IMR-90 (cell line): ENCODE measurements at regions not wholly inside any gene's neighbourhood (a gene's known extent, or its start where the extent isn't known, plus 50 kb on each side); places are given as distances from the start of the nearest gene placed in this dataset.

Source experiments
- ATAC-seq: fragments of 200-7000 bp; cut with Tn5 transposase; 2 replicates; pipeline ENCODE4 v1.9.1; 2020; ENCODE audit warnings: low read depth, mild to moderate bottlenecking, moderate library complexity
- BruUV-seq: library from RNA; stranded (reverse); fragments of 400-500 nt; replicated peaks from 2 replicates; lab custom pipeline; 2021; lab: Mats Ljungman, UMichigan
- CTCF ChIA-PET: fragments of 300-600 bp; formaldehyde crosslinking; extraction: SDS; loops from one replicate; lab custom pipeline; 2021; ENCODE audit warnings: antibody characterized with exemption; lab: Yijun Ruan, JAX
- POLR2A ChIA-PET: fragments of 300-600 bp; sonication (Branson Sonifier 250); formaldehyde crosslinking; loops from one replicate; lab custom pipeline; 2022; ENCODE audit warnings: antibody characterized with exemption; ENCODE audit not compliant: unreplicated experiment; lab: Charles Lee
- DNase-seq: peaks from one replicate; pipeline ENCODE4 v3.0.0; 2013
- H2AFZ ChIP-seq: replicated peaks from 2 replicates; pipeline ENCODE3; 2013; ENCODE audit warnings: low read length, mild to moderate bottlenecking; ENCODE audit not compliant: poor library complexity
- H2AK5ac ChIP-seq: 2 replicates; pipeline ENCODE4 v1.6.1; 2013; ENCODE audit warnings: low read depth, low read length, inconsistent platforms
- H2AK9ac ChIP-seq: replicated peaks from 2 replicates; pipeline ENCODE3; 2013; ENCODE audit warnings: mild to moderate bottlenecking, low read depth, low read length, moderate library complexity; ENCODE audit not compliant: poor library complexity
- H2BK120ac ChIP-seq: 2 replicates; pipeline ENCODE4 v1.6.1; 2013; ENCODE audit warnings: low read depth, low read length, inconsistent platforms
- H2BK15ac ChIP-seq: 3 replicates; pipeline ENCODE4 v1.6.1; 2013; ENCODE audit warnings: low read depth, low read length, inconsistent platforms
- H2BK20ac ChIP-seq: 2 replicates; pipeline ENCODE4 v1.6.1; 2013; ENCODE audit warnings: low read depth, mild to moderate bottlenecking, inconsistent platforms, low read length, moderate library complexity
- H2BK5ac ChIP-seq: 2 replicates; pipeline ENCODE4 v1.6.1; 2013; ENCODE audit warnings: mild to moderate bottlenecking, low read depth, low read length, inconsistent platforms; ENCODE audit not compliant: poor library complexity, severe bottlenecking
- H3K14ac ChIP-seq: replicated peaks from 2 replicates; pipeline ENCODE4 v1.6.1; 2013; ENCODE audit warnings: low read depth, low read length, inconsistent platforms
- H3K18ac ChIP-seq: 2 replicates; pipeline ENCODE4 v1.6.1; 2013; ENCODE audit warnings: low read depth, low read length, control low read depth
- H3K23ac ChIP-seq: 2 replicates; pipeline ENCODE4 v1.6.1; 2013; ENCODE audit warnings: low read depth, low read length, inconsistent platforms
- H3K27ac ChIP-seq: 2 replicates; pipeline ENCODE4 v1.5.1; 2013; ENCODE audit warnings: mild to moderate bottlenecking, control low read depth, low read length; ENCODE audit not compliant: insufficient read depth
- H3K27me3 ChIP-seq: 2 replicates; pipeline ENCODE4 v1.6.1; 2013; ENCODE audit warnings: low read length; ENCODE audit not compliant: control insufficient read depth, insufficient read depth
- H3K36me3 ChIP-seq: 2 replicates; pipeline ENCODE4 v1.6.1; 2013; ENCODE audit warnings: low read length, mixed read lengths; ENCODE audit not compliant: control insufficient read depth, insufficient read depth
- H3K4ac ChIP-seq: 2 replicates; pipeline ENCODE4 v1.6.1; 2013; ENCODE audit warnings: low read depth, low read length, inconsistent platforms
- H3K4me1 ChIP-seq: 2 replicates; pipeline ENCODE4 v1.6.1; 2013; ENCODE audit warnings: low read length, mixed read lengths; ENCODE audit not compliant: control insufficient read depth, insufficient read depth
- H3K4me2 ChIP-seq: 2 replicates; pipeline ENCODE4 v1.6.1; 2013; ENCODE audit warnings: low read depth, mild to moderate bottlenecking, control low read depth, low read length, moderate library complexity
- H3K4me3 ChIP-seq: 2 replicates; pipeline ENCODE4 v1.5.1; 2013; ENCODE audit warnings: low read depth, mild to moderate bottlenecking, control low read depth, low read length, moderate library complexity; ENCODE audit not compliant: insufficient read depth
- H3K56ac ChIP-seq: 2 replicates; pipeline ENCODE4 v1.6.1; 2013; ENCODE audit warnings: low read length, inconsistent platforms; ENCODE audit not compliant: insufficient read depth; ENCODE audit errors: extremely low read depth
- H3K79me1 ChIP-seq, 2 experiments: 2 replicates each; pipeline ENCODE4 v1.6.1; 2013; ENCODE audit warnings: low read length in 2 of 2, inconsistent platforms in 1 of 2, low read depth in 1 of 2
- H3K9ac ChIP-seq: 2 replicates; pipeline ENCODE4 v1.6.1; 2013; ENCODE audit warnings: low read depth, low read length, control low read depth
- H3K9me1 ChIP-seq: 2 replicates; pipeline ENCODE4 v1.6.1; 2013; ENCODE audit warnings: low read length, inconsistent platforms; ENCODE audit not compliant: insufficient read depth
- H3K9me3 ChIP-seq: 2 replicates; pipeline ENCODE4 v1.6.1; 2013; ENCODE audit warnings: low read length; ENCODE audit not compliant: control insufficient read depth, insufficient read depth
- H4K20me1 ChIP-seq: 2 replicates; pipeline ENCODE4 v1.6.1; 2013; ENCODE audit warnings: low read length, inconsistent platforms; ENCODE audit not compliant: insufficient read depth
- H4K5ac ChIP-seq: 2 replicates; pipeline ENCODE4 v1.6.1; 2013; ENCODE audit warnings: mild to moderate bottlenecking, low read depth, low read length, control low read depth
- H4K8ac ChIP-seq, 2 experiments: 2 replicates each; pipeline ENCODE4 v1.6.1; 2013; ENCODE audit warnings: low read depth in 2 of 2, low read length in 2 of 2, control low read depth in 1 of 2, inconsistent platforms in 1 of 2
- H4K91ac ChIP-seq: 2 replicates; pipeline ENCODE4 v1.6.1; 2013; ENCODE audit warnings: low read depth, low read length, inconsistent platforms; ENCODE audit not compliant: insufficient read depth
- CEBPB ChIP-seq: IDR thresholded peaks from 2 replicates; pipeline ENCODE4 v1.6.1; 2012; ENCODE audit warnings: low read depth, low read length, improper control_type of control experiment
- CHD1 ChIP-seq: IDR thresholded peaks from 2 replicates; pipeline ENCODE4 v1.6.1; 2012; ENCODE audit warnings: low read depth, low read length, improper control_type of control experiment
- FOS ChIP-seq: fragments of 150-350 bp; IDR thresholded peaks from 2 replicates; pipeline ENCODE4 v1.6.1; 2016; ENCODE audit warnings: low read depth, low read length
- MAFK ChIP-seq: IDR thresholded peaks from 2 replicates; pipeline ENCODE4 v1.6.1; 2012; ENCODE audit warnings: low read depth, low read length, improper control_type of control experiment
- MAZ ChIP-seq: IDR thresholded peaks from 2 replicates; pipeline ENCODE4 v1.6.1; 2012; ENCODE audit warnings: low read depth, mild to moderate bottlenecking, low read length, improper control_type of control experiment, moderate library complexity, borderline replicate concordance
- MXI1 ChIP-seq: IDR thresholded peaks from 2 replicates; pipeline ENCODE4 v1.6.1; 2012; ENCODE audit warnings: low read depth, mild to moderate bottlenecking, low read length, moderate library complexity, borderline replicate concordance
- NFE2L2 ChIP-seq: fragments of 150-350 bp; IDR thresholded peaks from 2 replicates; pipeline ENCODE4 v1.6.1; 2016; ENCODE audit warnings: low read depth, mild to moderate bottlenecking, low read length
- POLR2A ChIP-seq: IDR thresholded peaks from 2 replicates; pipeline ENCODE4 v1.6.1; 2012; ENCODE audit warnings: mild to moderate bottlenecking, low read depth, low read length
- RAD21 ChIP-seq: IDR thresholded peaks from 2 replicates; pipeline ENCODE4 v1.6.1; 2012; ENCODE audit warnings: low read length, improper control_type of control experiment
- RCOR1 ChIP-seq: IDR thresholded peaks from 2 replicates; pipeline ENCODE4 v1.6.1; 2012; ENCODE audit warnings: mild to moderate bottlenecking, low read length, improper control_type of control experiment; ENCODE audit not compliant: insufficient replicate concordance
- RFX5 ChIP-seq: IDR thresholded peaks from 2 replicates; pipeline ENCODE4 v1.8.0; 2012; ENCODE audit warnings: low read depth, mild to moderate bottlenecking, low read length, moderate library complexity
- SMC3 ChIP-seq: fragments of 150-350 bp; IDR thresholded peaks from 2 replicates; pipeline ENCODE4 v1.6.1; 2016; ENCODE audit warnings: low read depth, mild to moderate bottlenecking, antibody characterized with exemption, low read length, moderate library complexity
- WGBS, 2 experiments: methylation state at CpG; one replicate each; pipeline versions ENCODE4 v1.1.5 to v1.1.7; 2013; ENCODE audit warnings: missing lambda C conversion rate in 2 of 2; ENCODE audit not compliant: insufficient read length in 1 of 2; ENCODE audit errors: extremely low coverage in 2 of 2; 5-methylcytosine and 5-hydroxymethylcytosine counted together
- dilution Hi-C: fragments of 300-500 bp; cut with HindIII; formaldehyde crosslinking; loops from one replicate; pipeline ENCODE4 v1.14.3; 2018; ENCODE audit warnings: low sequenced_read_pairs; ENCODE audit not compliant: unreplicated experiment
- in situ Hi-C: fragments of 300-500 bp; cut with MboI; formaldehyde crosslinking; loops from 3 replicates; pipeline ENCODE4 v1.14.3; 2019; ENCODE audit warnings: low sequenced_read_pairs, inconsistent platforms, mixed read lengths
- intact Hi-C: fragments of 100-400 bp; cut with micrococcal nuclease; formaldehyde crosslinking; loops from 2 replicates; pipeline ENCODE4 v1.10.0; 2022
- TF ChIP-seq, protein P1 (sequence below): fragments of 150-350 bp; IDR thresholded peaks from 2 replicates; pipeline ENCODE4 v1.6.1; 2016; ENCODE audit warnings: low read depth, mild to moderate bottlenecking, low read length, moderate library complexity, borderline replicate concordance
- TF ChIP-seq, protein P2 (sequence below): conservative IDR thresholded peaks from 2 replicates; pipeline ENCODE4 v1.5.1; 2012; ENCODE audit warnings: mild to moderate bottlenecking, low read depth, low read length, improper control_type of control experiment
- TF ChIP-seq, protein P3 (sequence below): fragments of 150-350 bp; IDR thresholded peaks from 2 replicates; pipeline ENCODE4 v1.6.1; 2017; ENCODE audit warnings: mild to moderate bottlenecking, antibody characterized with exemption, low read length, low read depth

DNA sequence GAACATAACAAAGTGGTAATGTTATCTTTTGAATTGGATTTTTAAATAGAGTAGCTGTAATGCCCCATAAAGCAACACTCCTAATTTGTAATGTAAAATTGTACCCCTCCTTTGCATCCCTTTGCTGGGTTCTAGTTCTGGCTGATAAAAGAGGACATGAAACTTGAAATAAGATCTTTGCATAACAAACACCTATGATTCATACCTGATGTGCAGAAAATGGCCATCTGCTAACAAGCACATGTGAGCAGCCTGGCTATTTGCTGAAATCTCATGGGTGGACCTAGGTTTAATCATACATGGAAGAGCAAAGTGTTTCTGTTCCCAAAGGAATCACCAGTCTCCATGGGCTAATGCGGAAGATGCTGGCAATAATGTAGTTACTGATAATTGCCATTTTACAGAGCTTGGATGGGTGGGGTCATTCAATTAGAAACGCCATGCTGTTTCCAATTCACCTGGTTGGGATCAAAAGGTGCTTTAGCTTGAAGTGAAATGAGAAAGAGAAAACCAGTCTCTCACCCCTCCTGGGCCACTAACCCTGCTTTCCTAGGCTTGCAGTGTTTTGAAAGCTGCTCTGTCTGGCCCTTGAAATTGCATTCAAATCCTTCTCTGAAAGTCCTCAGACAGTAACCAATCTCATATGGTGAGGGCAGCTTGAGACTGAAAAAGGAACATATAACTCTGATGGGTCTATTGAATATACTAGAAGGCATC is 585.1 kb downstream of the TLE4 start:
- no peak overlapping the region for H2AK5ac ChIP-seq
- H3K14ac ChIP-seq: no peak overlapping the region
- no peaks in the 10 kb centered on the region for H3K9me1 ChIP-seq
- no peak overlapping the region for H2AK9ac ChIP-seq
- H3K9ac ChIP-seq: no peak overlapping the region
- no peaks in the 10 kb centered on the region; the same call in 1 of the 2 replicates for H3K27me3 ChIP-seq
- H3K9me3 ChIP-seq: peaks cover 2% of the 10 kb centered on the region
- BruUV-seq: no TSS peak
- DNase-seq: peak; percentile 15
- H4K8ac ChIP-seq: no peak overlapping the region
- no peak overlapping the region for H3K23ac ChIP-seq
- intact Hi-C loops: loop anchor here (10.0 kb wide), 1 partner anchor 582 kb away; the partner anchor contains the start of gene TLE4
- no peak for TF ChIP-seq RFX5
- TF ChIP-seq, protein P1, sequence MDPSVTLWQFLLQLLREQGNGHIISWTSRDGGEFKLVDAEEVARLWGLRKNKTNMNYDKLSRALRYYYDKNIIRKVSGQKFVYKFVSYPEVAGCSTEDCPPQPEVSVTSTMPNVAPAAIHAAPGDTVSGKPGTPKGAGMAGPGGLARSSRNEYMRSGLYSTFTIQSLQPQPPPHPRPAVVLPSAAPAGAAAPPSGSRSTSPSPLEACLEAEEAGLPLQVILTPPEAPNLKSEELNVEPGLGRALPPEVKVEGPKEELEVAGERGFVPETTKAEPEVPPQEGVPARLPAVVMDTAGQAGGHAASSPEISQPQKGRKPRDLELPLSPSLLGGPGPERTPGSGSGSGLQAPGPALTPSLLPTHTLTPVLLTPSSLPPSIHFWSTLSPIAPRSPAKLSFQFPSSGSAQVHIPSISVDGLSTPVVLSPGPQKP: no peak
- TF ChIP-seq CHD1: no peak
- TF ChIP-seq, protein P2, sequence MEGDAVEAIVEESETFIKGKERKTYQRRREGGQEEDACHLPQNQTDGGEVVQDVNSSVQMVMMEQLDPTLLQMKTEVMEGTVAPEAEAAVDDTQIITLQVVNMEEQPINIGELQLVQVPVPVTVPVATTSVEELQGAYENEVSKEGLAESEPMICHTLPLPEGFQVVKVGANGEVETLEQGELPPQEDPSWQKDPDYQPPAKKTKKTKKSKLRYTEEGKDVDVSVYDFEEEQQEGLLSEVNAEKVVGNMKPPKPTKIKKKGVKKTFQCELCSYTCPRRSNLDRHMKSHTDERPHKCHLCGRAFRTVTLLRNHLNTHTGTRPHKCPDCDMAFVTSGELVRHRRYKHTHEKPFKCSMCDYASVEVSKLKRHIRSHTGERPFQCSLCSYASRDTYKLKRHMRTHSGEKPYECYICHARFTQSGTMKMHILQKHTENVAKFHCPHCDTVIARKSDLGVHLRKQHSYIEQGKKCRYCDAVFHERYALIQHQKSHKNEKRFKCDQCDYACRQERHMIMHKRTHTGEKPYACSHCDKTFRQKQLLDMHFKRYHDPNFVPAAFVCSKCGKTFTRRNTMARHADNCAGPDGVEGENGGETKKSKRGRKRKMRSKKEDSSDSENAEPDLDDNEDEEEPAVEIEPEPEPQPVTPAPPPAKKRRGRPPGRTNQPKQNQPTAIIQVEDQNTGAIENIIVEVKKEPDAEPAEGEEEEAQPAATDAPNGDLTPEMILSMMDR: no peak
- TF ChIP-seq FOS: no peak
- no peak for TF ChIP-seq MAZ
- TF ChIP-seq NFE2L2: no peak
- TF ChIP-seq CEBPB: no peak
- no peak for TF ChIP-seq POLR2A
- no peak for TF ChIP-seq MXI1
- TF ChIP-seq RCOR1: no peak
- no peak for TF ChIP-seq SMC3
- TF ChIP-seq RAD21: no peak
- TF ChIP-seq, protein P3, sequence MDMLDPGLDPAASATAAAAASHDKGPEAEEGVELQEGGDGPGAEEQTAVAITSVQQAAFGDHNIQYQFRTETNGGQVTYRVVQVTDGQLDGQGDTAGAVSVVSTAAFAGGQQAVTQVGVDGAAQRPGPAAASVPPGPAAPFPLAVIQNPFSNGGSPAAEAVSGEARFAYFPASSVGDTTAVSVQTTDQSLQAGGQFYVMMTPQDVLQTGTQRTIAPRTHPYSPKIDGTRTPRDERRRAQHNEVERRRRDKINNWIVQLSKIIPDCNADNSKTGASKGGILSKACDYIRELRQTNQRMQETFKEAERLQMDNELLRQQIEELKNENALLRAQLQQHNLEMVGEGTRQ: no peak
- TF ChIP-seq MAFK: no peak
- dilution Hi-C loops: no loop called here
- H3K4me2 ChIP-seq: no peak overlapping the region
- no peak overlapping the region for H4K5ac ChIP-seq
- no peak overlapping the region for H3K18ac ChIP-seq
- in situ Hi-C loops: no loop called here
- no peak overlapping the region for H2AFZ ChIP-seq
- H3K4ac ChIP-seq: no peak overlapping the region
- no peak overlapping the region for H2BK120ac ChIP-seq
- no peak overlapping the region for H4K91ac ChIP-seq
- no peak for ATAC-seq
- peaks cover 6% of the 10 kb centered on the region for H3K4me1 ChIP-seq
- no peak overlapping the region for H2BK5ac ChIP-seq
- no peak overlapping the region for H3K56ac ChIP-seq
- ChIA-PET POLR2A (no interaction called here), CTCF (interaction anchor here (1.0 kb wide), 1 partner anchor 13 kb away, joined by 3 read pairs; no protein-coding TSS in a partner anchor)
- H4K20me1 ChIP-seq: no peaks in the 10 kb centered on the region
- no peak overlapping the region for H3K4me3 ChIP-seq
- 100% methylated on average over 1 of the region's 2 CpGs; no CpG with 5 or more reads in 1 of the 2 experiments for WGBS, 2 experiments
- no peaks in the 10 kb centered on the region for H3K36me3 ChIP-seq
- no peak overlapping the region for H2BK20ac ChIP-seq
- no peak overlapping the region for H3K27ac ChIP-seq
- H2BK15ac ChIP-seq: no peak overlapping the region
- H3K79me1 ChIP-seq: no peaks in the 10 kb centered on the region
